Tibial nerve (tissue), 4 donors: ENCODE measurements at regions not wholly inside any gene's neighbourhood (a gene's known extent, or its start where the extent isn't known, plus 50 kb on each side); places are given as distances from the start of the nearest gene placed in this dataset.
"Not testable (repeated sequence)": the region's sequence is repeated elsewhere in the genome, so short reads cannot be mapped to it uniquely, and the experiment has no call there.

ENCODE experiments used
- DNase-seq, 2 donors: peaks; one replicate each; pipeline ENCODE4 v3.0.0-alpha.2; 2019; ENCODE audit warnings: low spot score in 2 of 2
- H3K27ac ChIP-seq, 4 donors: fragments of 200-600 bp; sonication (generic) in 3 of 4; one replicate each; pipeline ENCODE4 v1.5.1; 2017 to 2019; ENCODE audit warnings: mild to moderate bottlenecking in 1 of 4
- H3K27me3 ChIP-seq, 2 donors: fragments of 200-600 bp; sonication (generic) in 1 of 2; one replicate each; pipeline versions ENCODE4 v1.5.1 to v1.6.0; 2017 to 2019
- H3K36me3 ChIP-seq, 3 donors: fragments of 200-600 bp; sonication (generic); one replicate each; pipeline ENCODE4 v1.5.1; 2018 to 2019
- H3K4me1 ChIP-seq, 4 donors: fragments of 200-600 bp; sonication (generic) in 3 of 4; one replicate each; pipeline ENCODE4 v1.5.1; 2017 to 2019
- H3K4me3 ChIP-seq, 4 donors: fragments of 200-600 bp; sonication (generic) in 3 of 4; one replicate each; pipeline ENCODE4 v1.5.1; 2017 to 2019; ENCODE audit warnings: mild to moderate bottlenecking in 1 of 4, moderate library complexity in 1 of 4
- H3K9me3 ChIP-seq, 4 donors: fragments of 200-600 bp; sonication (generic) in 3 of 4; one replicate each; pipeline ENCODE4 v1.5.1; 2017 to 2019
- CTCF ChIP-seq, 5 experiments: fragments of 200-600 bp in 3 of 5; fragments of 450-650 bp in 2 of 5; sonication (generic) in 3 of 5; IDR thresholded peaks; one replicate each; pipeline ENCODE4 v1.5.1; 2016 to 2019; ENCODE audit warnings: antibody characterized with exemption in 5 of 5, mild to moderate bottlenecking in 3 of 5, moderate library complexity in 2 of 5
- EP300 ChIP-seq, 2 donors: sonication (generic); formaldehyde crosslinking; IDR thresholded peaks; one replicate each; pipeline ENCODE4 v1.6.1; 2017; ENCODE audit warnings: antibody characterized with exemption in 2 of 2, mild to moderate bottlenecking in 1 of 2
- POLR2A ChIP-seq, 2 donors: fragments of 450-650 bp; IDR thresholded peaks; one replicate each; pipeline ENCODE4 v1.6.1; 2017; ENCODE audit warnings: antibody characterized with exemption in 2 of 2, mild to moderate bottlenecking in 2 of 2, moderate library complexity in 2 of 2
- WGBS, 2 donors: methylation state at CpG; one replicate each; pipeline ENCODE4 v1.1.5; 2018; 5-methylcytosine and 5-hydroxymethylcytosine counted together

DNA sequence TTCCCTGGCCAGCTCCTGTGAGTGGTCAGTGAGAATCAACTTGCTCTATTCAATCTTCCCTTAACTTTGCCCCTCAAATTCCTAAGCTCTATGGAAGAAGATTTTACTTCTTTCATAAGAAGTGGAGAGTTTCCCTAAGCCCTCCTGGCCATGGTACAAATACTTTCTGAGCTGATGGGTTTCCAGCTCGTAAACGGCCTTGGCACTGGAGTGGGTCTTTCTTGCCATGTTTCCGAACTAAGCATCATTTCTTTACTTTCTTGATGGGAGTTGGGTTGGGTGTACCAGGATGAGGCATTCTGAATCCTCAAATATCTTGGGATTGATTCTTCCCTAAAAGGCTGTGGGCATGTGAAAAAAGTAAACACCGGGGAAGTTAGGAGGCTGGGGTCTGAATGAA lies 72.5 kb downstream of the ACKR3 start:
- H3K4me3 ChIP-seq = no peak overlapping the region
- H3K27me3 ChIP-seq = no peaks in the 10 kb centered on the region
- 25 to 38% methylated on average over 4 of the region's 4 CpGs for WGBS, 2 donors
- peaks cover 0 to 30% (median 19%) of the 10 kb centered on the region in 4 donors for H3K4me1 ChIP-seq
- H3K36me3 ChIP-seq = no peaks in the 10 kb centered on the region
- no peak for TF ChIP-seq EP300 (IDR thresholded peaks at IDR 0.05)
- no peak for TF ChIP-seq POLR2A (IDR thresholded peaks at IDR 0.05)
- no peak for TF ChIP-seq CTCF (IDR thresholded peaks at IDR 0.05)
- peaks cover 0 to 9% (median 0%) of the 10 kb centered on the region in 4 donors for H3K9me3 ChIP-seq
- H3K27ac ChIP-seq = peak overlapping the region; percentile 79 to 93 (median 88)
- peak in 1 of 2 donors; percentile 50 for DNase-seq

DNA sequence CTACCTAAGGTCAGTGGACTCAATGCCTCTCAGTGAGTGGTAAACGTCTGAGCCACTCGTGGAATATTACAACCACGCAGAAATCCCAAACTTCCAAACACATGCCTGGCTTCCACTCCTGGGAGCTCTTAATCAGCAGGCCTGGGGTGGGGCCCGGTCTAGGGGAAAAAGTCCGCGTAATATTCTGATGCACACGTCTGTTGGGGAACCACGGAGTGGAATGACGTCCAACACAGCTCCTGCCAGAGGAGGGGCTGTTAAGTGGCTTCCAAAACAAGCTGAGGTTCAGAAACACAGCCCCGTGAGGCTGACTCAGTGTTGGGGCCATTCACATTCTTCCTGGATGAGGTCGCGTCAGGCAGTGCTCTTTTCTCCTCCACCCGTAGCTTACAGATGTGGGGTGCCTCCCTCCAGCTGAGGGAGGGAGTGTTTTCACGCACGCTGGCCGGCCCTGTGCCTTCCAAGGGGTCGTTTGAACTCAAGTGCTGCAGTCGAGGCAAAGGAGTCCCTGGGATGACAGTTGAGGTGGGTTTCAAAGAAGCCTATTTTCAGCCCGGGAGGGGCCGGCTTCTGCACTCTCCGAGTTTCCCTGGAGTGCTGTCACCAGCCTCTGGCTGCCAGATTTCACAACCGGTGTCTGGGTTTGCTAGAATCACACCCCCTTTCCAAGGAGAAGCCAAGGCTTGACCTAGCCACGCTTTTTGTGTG lies 73.1 kb downstream of the ACKR3 start:
- Histone ChIP-seq H3K27ac (peak overlapping the region; percentile 79 to 93 (median 88)), H3K9me3 (peaks cover 0 to 9% (median 0%) of the 10 kb centered on the region in 4 donors), H3K4me1 (peaks cover 0 to 30% (median 19%) of the 10 kb centered on the region in 4 donors), H3K4me3 (peak overlapping the region in 1 of 4 donors; percentile 6), H3K36me3 (no peaks in the 10 kb centered on the region), H3K27me3 (no peaks in the 10 kb centered on the region)
- peak; percentile 91 to 94 for DNase-seq
- TF ChIP-seq POLR2A (IDR thresholded peaks at IDR 0.05) = no peak
- TF ChIP-seq EP300 (IDR thresholded peaks at IDR 0.05) = peak; percentile 90 to 97
- TF ChIP-seq CTCF (IDR thresholded peaks at IDR 0.05) = peak in 1 of 5 experiments; percentile 22
- 11 to 14% methylated on average over 21 to 23 of the region's 23 CpGs for WGBS, 2 donors

- peak overlapping the region; percentile 79 to 93 (median 88) for H3K27ac ChIP-seq
- peaks cover 0 to 30% (median 19%) of the 10 kb centered on the region in 4 donors for H3K4me1 ChIP-seq
- DNase-seq = no peak
- TF ChIP-seq EP300 (IDR thresholded peaks at IDR 0.05) = no peak
- no peak for TF ChIP-seq CTCF (IDR thresholded peaks at IDR 0.05)
- no peak for TF ChIP-seq POLR2A (IDR thresholded peaks at IDR 0.05)
- WGBS, 2 donors = 88 to 96% methylated on average over 8 of the region's 8 CpGs
- H3K36me3 ChIP-seq = no peaks in the 10 kb centered on the region
- no peak overlapping the region for H3K4me3 ChIP-seq
- H3K9me3 ChIP-seq = peaks cover 0 to 9% (median 0%) of the 10 kb centered on the region in 4 donors
- no peaks in the 10 kb centered on the region for H3K27me3 ChIP-seq
Measured at GRCh38 chr2:236643480-236643879, 73.9 kb downstream of the ACKR3 start.

- Histone ChIP-seq H3K27ac (peak overlapping the region in 3 of 4 donors; percentile 9 to 90 (median 23)), H3K4me3 (no peak overlapping the region), H3K9me3 (peaks cover 0 to 9% (median 0%) of the 10 kb centered on the region in 4 donors), H3K27me3 (no peaks in the 10 kb centered on the region), H3K4me1 (peaks cover 0 to 30% (median 19%) of the 10 kb centered on the region in 4 donors), H3K36me3 (no peaks in the 10 kb centered on the region)
- TF ChIP-seq CTCF (IDR thresholded peaks at IDR 0.05) = no peak
- no peak for TF ChIP-seq EP300 (IDR thresholded peaks at IDR 0.05)
- no peak for TF ChIP-seq POLR2A (IDR thresholded peaks at IDR 0.05)
- DNase-seq = no peak
Measured at GRCh38 chr2:236644067-236644466, 74.4 kb downstream of the ACKR3 start.

- Histone ChIP-seq H3K36me3 (no peaks in the 10 kb centered on the region), H3K9me3 (peaks cover 0 to 9% (median 0%) of the 10 kb centered on the region in 4 donors), H3K27ac (peak overlapping the region in 2 of 4 donors; percentile 23 to 90), H3K4me1 (peaks cover 0 to 30% (median 19%) of the 10 kb centered on the region in 4 donors), H3K27me3 (no peaks in the 10 kb centered on the region), H3K4me3 (no peak overlapping the region)
- DNase-seq = no peak
- 69 to 82% methylated on average over 4 of the region's 4 CpGs for WGBS, 2 donors
- TF ChIP-seq CTCF (IDR thresholded peaks at IDR 0.05) (no peak), POLR2A (IDR thresholded peaks at IDR 0.05) (no peak), EP300 (IDR thresholded peaks at IDR 0.05) (no peak)
Measured at GRCh38 chr2:236644502-236644911, 74.9 kb downstream of the ACKR3 start.

GRCh38 chr2:236645141-236645540 lies 75.5 kb downstream of the ACKR3 start:
- DNase-seq, H3K36me3 ChIP-seq, H3K27ac ChIP-seq, H3K27me3 ChIP-seq, H3K4me3 ChIP-seq: not testable (repeated sequence)
- Histone ChIP-seq H3K9me3 (peaks cover 0 to 13% (median 0%) of the 10 kb centered on the region in 4 donors), H3K4me1 (peaks cover 0 to 30% (median 19%) of the 10 kb centered on the region in 4 donors)
- 94 to 97% methylated on average over 4 of the region's 4 CpGs for WGBS, 2 donors
